HG03045 (cell line): ENCODE measurements at regions not wholly inside any gene's neighbourhood (a gene's known extent, or its start where the extent isn't known, plus 50 kb on each side); places are given as distances from the start of the nearest gene placed in this dataset.
"Not testable (repeated sequence)": the region's sequence is repeated elsewhere in the genome, so short reads cannot be mapped to it uniquely, and the experiment has no call there.

ENCODE experiments used
- ATAC-seq: cut with Tn5 transposase; IDR thresholded peaks from one replicate; pipeline ENCODE4 v1.9.1; 2021; ENCODE audit warnings: mild to moderate bottlenecking, moderate library complexity; ENCODE audit not compliant: unreplicated experiment

DNA sequence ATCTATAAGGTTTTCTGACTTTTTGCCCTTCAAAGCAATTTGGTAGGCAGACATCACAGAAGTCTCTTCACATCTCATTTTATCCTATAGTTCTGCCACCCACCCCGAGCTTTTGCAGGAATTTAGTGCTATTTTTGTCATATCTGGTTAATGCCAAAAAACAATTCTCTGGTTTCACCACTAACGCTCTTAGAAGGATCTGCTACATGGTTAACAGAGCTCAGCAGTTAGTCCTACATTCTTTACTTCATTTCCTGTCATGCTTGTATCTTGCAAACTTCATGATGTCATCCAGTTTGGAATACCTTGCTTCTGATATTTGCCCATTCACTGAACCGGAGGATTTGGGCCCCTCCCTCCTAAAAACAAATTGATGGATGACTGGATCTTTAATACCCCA, 116.8 kb upstream of the SERPINE2 start:
- no peak for ATAC-seq

DNA sequence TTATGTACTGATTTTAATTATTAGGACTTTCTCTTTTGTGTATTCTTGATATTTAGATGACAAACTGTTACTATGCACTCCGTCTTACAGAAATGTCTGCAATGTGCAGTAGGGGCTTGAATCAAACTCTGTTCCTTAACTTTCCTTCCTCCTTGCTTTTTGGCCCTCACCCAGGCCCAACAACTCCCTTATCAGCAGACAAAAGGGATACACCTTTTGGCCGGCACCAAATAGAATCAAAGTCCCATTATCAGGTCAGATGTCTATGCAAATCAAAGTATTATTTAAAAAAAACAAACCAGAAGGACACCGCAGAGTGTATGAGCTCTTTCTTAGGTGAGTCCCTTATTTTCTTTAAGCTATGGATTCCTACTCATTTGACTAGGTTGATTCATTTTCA, 116.3 kb upstream of the SERPINE2 start:
- no peak for ATAC-seq

DNA sequence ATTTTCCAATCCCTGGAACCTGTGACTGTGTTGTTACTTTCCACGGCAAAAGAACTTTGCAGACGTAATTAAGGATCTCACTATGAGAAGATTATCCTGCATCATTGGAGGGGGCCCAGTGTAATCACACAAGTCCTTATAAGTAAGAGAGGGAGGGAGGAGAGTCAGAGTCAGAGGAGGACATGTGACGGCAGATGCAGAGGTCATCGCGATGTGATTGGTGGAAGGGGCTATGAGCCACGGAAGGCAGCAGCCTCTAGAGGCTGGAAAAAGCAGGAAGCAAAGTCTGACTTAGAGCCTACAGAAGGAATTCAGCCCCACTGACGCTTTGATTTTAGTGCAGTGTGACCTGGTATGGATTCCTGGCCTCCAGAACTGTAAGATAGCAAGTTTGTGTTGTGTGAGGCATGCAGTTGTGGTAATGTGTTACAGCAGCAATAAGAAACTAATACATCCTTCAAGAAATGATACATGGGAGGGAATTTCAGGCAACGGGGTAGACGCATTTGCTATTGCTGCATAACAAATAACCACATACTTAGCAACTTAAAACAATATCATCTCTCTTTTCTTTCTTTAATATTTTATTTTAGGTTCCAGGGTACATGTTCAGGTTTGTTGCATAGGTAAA, 112.7 kb upstream of the SERPINE2 start:
- ATAC-seq: no peak

DNA sequence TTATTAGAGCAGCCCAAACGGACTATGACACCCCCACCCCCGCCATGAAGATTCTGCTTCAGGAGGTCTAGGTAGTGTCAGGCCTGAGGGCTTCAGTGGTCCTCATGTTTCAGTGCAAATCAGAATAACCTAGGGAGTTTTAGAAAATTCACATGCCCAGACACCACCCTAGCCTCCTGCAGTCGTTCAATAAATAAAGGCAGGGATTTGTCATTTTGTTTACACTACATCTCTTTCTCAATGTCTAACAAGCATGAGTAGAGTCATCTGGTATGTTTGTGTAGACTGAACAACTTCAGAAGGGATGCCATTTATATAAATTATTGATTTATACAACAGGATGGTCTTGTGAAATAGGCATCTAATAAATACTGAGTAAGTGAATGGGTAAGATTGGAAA, 112.1 kb upstream of the SERPINE2 start:
- ATAC-seq: no peak

- ATAC-seq: not testable (repeated sequence)
Observed at GRCh38 chr2:224148058-224148457, 109.0 kb upstream of the SERPINE2 start.

- no peak for ATAC-seq
Observed at GRCh38 chr2:224147174-224147573, 108.1 kb upstream of the SERPINE2 start.

- no peak for ATAC-seq
Observed at GRCh38 chr2:224146356-224147160, 107.5 kb upstream of the SERPINE2 start.

- ATAC-seq: no peak
Observed at GRCh38 chr2:224145751-224146355, 106.8 kb upstream of the SERPINE2 start.

DNA sequence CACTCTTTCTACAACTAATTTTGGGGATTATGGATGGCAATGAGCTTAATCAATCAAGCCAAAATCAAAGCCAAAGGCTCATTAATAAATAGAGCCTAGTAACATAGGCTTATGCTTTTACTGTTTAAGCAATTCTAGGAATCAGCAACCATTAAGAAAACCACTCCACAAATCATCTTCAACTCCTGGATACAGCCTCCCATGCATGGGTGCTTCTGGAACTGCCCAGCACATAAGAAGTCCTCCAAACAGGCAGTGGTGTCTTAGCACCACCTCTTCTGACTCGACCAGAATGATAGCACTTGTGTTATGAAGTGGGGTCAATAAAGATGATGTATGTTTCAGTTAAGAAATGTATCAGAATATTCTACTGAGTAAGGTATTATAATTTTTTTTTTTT, 104.4 kb upstream of the SERPINE2 start:
- ATAC-seq: no peak

GRCh38 chr2:224142397-224143312, 103.6 kb upstream of the SERPINE2 start:
- no peak for ATAC-seq

GRCh38 chr2:224141304-224141703, 102.2 kb upstream of the SERPINE2 start:
- no peak for ATAC-seq

GRCh38 chr2:224137208-224137607, 98.1 kb upstream of the SERPINE2 start:
- no peak for ATAC-seq

GRCh38 chr2:224136396-224136795, 97.3 kb upstream of the SERPINE2 start:
- ATAC-seq: no peak

- ATAC-seq: no peak
Observed at GRCh38 chr2:224135881-224136280, 96.8 kb upstream of the SERPINE2 start.

GRCh38 chr2:224134003-224134734, 95.1 kb upstream of the SERPINE2 start:
- no peak for ATAC-seq

DNA sequence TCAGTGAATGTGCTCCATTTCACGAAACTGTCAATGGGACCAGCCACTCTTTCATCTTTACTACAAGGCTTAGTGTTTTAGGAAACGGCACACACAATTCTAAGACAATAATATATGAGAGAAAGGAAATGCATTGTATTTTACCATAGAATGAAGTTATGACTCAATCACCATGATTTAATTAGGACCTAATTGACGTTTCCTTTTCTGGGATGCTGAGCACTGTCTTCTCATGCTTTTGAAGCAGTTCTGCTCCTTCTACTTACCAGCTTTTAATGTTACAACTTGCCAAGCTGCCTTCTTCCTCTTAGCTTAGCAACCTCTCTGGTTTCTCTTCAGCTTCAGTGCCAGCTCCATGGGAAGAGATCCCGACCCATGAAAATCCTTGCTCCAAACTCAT, 94.3 kb upstream of the SERPINE2 start:
- ATAC-seq: no peak

DNA sequence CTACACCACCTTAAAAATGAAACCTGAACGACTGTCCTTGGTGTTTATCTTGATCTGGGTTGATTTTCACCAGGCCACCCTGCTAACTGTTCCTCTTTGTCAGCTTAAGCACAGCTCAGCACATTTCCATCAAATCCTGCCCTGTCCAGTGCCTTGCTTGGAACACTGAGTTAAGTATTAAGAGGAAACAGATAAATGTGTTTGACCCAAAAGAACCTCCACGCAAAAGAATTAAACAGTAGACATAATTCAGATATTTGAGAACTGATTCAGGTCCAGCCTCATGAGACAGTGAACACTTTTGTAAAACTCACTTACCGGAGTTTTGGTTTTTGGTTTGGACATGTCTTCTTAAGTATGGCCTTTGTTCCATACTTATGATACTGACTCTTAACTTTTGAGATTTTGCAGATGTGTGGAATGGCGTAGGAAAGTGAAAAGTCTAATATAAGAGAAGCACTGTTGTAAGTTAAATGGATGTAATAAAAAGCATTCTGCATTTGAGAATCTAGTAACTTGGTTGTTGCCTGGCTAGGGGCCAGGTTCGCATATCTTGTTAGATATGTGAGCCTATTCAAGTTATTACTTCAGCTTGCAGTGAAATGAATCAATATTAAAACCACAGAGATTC, 88.9 kb upstream of the SERPINE2 start:
- no peak for ATAC-seq

DNA sequence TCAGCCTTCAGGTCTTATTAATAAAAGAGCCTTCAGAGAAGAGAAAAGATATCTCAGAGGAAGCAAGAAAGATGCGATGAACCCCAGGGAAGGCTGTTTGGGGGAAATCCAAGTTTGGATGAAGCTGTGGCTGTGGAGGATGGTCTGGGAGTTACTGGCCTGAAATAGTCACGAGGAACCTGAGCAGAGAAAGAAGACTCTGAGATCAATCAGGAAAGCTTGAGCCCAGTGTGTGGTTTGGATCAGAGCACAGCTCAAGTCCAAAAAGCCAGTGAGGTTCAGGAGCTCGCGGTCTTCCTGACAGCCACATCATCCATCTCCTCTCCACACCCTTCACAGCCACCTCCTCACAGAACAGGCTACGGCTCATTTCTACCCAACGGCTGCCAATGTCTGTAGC, 87.4 kb upstream of the SERPINE2 start:
- no peak for ATAC-seq

- no peak for ATAC-seq
Observed at GRCh38 chr2:224126003-224126402, 86.9 kb upstream of the SERPINE2 start.

GRCh38 chr2:224122542-224122941, 83.5 kb upstream of the SERPINE2 start:
- no peak for ATAC-seq
